GM18520 (cell line): ENCODE measurements at regions not wholly inside any gene's neighbourhood (a gene's known extent, or its start where the extent isn't known, plus 50 kb on each side); places are given as distances from the start of the nearest gene placed in this dataset.

ENCODE experiments used
- ATAC-seq: cut with Tn5 transposase; IDR thresholded peaks from one replicate; pipeline ENCODE4 v1.9.1; 2021; ENCODE audit not compliant: unreplicated experiment

DNA sequence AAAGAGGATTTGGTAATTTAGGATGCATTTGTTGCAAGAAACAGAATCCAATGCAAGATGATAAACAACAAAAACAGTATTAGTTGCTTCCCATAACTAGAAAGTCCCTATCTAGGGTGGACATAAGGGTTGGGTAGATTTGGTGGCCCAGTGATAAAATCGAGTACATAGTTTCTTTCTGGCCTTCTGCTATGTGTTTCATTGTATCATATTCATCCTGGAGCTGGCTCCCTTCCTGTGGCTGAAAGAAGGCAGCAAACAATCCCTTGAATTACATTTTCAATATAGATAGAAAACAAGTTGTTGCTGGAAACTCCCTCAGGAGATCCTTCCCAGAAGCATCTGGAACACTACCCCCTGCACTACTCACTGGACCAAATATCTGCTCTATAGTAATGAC, 135.1 kb downstream of the ID4 start:
- ATAC-seq: no peak

DNA sequence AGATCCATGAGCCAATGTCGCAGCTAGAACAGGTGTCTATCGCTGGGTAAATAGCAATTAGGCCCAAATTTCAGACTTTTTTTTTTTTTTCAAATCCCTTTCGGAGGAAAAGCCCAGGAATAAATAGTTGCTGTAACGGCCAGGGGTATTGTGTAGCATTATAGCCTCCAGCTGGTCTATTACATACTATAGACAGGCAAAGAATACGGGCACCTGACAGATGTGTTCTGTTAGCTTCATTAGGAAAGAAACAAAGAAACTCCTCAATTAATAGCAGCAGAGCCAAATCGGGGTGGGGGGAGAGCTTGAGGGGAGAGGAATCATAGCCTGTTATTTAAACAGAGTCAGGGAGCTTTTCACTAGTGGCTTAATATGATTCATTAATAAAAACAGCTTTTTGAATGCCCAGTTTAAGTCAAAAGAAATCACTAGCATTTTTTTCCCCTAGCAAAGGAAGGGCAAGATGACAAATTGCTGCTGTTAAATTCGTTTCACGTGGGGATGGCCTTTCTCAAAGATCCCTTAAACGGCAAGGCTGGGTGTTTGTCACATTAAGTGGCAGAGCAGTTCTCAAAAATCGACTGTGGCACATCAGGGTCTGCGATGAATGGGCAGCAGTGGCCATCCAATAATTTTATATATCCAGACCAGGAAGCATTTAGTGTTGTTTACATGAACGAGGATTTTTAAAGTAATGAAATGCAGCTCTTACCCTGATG, 139.4 kb downstream of the ID4 start:
- ATAC-seq: no peak

DNA sequence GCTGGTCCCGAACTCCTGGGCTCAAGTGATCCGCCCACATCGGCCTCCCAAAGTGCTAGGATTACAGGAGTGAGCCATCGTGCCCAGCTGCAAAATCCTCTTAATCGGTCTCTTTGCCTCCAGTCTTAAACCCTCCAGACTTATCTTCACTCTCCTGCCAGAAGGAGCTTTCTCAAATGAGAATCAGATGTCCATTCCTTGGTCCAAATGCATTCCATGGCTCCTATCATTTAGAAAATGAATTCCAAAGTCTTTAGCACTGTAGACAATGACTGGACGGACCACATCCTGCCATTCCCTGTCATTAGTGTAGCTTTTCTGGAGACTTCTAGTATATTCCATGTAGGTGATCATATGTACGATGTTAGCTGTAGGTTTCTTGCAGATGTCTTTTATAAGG, 141.9 kb downstream of the ID4 start:
- ATAC-seq: no peak

DNA sequence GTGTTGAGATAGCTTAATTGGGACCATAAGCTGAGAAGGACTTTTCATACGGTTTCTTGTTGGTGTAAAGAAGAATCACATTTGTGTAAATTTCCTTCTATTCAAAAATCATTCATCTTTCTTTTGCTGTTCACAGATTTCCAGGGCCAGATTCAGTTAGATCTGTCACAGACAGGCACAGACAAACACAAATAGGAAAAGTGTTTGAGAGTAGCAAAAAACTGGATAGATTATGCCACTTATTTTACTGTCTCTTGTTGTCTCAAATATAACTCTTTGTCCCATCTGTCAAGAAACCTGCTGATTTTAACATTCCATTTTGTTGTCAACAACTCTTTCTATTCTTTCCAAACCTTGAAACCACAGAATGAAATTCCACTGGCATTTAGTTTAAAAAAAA, 142.8 kb downstream of the ID4 start:
- ATAC-seq: no peak

DNA sequence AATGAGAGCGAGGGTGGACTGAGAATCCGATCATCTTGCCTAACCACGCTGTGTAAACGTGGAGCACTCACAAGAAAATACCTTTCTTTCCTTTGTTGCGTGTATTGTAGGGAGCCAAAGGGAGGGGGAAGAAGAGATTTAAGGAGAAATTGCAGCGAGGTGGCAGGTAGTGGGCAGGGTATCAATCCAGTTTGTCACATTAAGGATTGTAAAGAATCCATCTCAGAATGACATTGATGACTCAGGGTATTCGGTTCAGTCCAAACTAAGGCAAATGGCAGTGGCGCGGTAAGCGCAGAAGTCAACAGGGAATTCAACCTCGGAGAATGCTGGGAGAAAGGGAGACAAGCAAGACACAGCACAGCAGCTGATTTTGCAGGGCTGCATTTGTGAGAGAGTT, 146.2 kb downstream of the ID4 start:
- ATAC-seq: no peak

DNA sequence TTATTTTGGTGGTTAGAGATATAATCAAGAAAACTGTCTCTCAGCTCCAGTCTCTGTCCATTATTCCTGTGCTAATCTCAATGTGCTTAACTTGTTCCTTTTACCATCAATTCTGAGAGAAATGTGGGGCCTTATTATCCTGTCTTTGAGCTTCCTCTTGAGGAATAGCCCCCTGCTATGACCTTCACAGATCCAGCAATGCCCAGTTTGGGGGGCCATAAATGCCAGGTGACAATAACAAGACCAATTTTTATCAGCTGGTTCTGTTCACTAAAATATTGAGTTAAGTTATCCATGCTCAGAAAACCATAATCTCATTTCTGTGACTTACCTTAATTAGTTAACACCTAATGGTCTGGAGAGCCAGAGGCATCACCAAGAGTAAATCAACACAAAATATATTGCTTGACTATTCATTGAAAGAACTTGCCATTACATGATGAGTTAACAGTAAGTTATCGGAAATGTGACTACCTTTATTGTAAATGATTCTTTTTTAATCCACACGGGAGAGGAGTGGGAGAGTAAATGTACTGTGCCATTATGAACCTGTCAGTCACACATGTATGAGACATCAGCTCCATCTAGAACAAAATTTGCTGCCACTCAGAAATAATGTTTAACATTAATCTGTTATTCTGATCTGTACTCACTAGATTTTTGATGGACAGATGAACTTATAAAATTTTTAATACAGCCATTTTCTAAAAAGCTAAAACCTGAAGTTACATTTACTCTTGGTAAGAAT, 149.7 kb downstream of the ID4 start:
- no peak for ATAC-seq

DNA sequence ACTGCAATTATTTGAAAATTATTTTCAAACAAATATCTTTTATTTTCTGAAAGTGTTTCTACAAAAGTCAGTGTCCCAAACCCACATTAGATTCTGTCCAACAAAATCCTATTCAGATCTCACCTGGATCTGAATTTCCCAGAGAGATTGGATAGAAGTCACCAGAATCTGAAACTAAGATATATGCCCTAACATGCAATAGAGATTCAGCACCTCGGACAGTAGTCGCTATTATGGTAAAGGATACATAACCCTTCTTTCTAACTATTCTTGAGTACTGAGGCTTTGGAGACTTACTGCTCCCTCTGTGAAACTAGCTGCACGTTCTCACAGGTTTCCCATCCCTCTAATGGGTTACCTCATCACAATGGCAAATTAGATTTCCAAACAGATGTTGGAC, 151.4 kb downstream of the ID4 start:
- no peak for ATAC-seq

DNA sequence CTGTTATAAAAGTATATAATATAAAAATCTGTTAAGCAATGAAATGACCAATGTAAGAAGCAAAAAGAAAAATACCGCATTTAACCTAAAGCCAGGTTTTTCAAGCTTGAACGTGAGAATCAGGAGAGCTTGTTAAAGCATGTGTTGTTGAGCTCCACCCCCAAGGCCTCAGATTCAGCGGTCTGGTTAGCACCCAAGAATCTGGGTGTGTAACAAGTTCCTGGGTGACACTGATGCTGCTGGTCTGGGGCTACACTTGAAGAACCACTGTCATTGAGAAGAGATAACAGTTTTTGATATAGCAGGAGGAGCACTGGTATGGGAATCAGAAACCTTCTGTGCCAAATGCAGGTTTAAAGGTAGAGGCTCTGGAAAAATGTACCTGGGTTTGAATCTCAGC, 154.0 kb downstream of the ID4 start:
- no peak for ATAC-seq

DNA sequence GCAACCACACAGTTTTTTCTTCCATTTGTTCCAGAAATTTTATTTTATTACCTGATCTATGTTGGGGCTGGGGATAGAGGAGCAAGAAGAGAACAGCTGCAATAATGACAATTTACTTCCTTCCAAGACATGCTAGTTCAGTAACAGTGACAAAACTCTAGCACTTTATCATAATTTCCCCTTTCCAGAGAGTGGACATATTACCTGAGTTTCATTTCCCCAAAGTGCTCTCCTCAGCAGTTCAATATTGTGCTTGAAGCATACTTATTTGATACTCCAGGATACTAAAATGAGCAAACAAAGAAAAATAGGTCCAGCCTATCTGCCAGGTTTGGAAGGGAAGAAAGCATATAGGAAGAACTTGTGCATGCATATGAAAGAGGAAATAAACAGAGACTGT, 157.7 kb downstream of the ID4 start:
- no peak for ATAC-seq

DNA sequence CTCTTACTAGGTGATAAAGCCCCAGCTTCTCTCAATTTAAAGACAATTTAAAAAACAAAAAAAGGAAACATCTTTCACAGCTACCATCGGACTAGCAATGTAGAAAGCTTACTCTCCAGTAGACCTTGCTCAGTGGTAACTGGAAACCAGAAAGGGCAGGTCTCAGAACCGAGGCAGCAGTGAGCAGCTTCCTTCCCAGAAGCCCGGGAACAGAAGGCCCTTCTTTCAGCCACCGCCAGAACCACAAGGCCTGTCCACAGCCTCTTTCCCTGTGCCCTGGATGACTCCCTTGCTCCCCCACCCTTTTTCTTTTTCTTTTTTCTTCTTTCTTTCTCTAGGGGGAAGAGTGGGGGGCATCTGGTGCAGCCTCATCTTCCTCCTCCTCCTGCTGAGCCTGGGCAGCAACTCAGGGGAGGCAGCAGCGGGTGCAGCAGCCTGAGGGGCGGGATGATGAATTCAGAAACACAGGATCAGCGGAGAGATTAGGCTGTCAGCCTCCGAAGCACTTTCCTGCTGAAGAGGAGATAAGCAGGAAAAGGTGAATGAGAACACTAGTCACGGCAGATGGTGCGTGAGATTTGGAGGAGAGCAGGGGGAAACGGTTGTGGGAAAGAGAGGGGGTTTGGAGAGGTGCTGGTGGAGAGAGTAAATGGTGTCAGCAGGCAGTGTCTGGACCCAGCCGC, 158.5 kb downstream of the ID4 start:
- no peak for ATAC-seq

DNA sequence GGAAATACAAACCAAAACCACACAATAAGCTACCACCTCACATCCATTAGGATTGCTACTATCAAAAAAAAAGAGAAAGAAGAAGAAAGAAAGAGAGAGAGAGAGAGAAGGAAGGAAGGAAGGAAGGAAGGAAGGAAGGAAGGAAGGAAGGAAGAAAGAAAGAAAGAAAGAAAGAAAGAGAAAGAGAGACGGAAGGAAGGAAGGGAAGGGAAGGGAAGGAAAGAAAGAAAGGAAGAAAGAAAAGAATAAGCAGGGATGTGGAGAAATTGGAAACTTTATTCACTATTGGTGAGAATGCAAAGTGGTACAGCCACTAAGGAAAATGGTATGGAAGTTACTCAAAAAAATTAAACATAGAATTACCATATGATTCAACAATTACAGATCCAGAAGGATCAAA, 159.9 kb downstream of the ID4 start:
- ATAC-seq: no peak

DNA sequence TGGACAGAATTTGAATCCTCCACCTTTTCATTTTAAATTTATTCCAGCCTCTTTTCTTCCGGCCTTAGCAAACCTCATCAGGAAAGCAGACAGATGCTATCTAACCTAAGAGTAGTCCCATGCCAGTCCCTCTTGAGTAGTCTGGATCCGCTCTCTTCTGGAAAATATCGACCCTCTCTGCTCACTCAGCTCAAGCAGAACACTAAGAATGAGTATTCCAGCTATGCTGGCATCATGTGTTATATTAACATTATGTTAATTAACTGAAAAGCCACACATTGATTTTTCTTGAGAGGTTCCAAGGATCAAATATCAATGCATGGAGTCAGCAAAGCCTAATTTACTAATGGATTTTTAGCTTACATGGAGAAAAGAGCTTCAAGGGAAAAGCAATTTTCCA, 161.4 kb downstream of the ID4 start:
- no peak for ATAC-seq

DNA sequence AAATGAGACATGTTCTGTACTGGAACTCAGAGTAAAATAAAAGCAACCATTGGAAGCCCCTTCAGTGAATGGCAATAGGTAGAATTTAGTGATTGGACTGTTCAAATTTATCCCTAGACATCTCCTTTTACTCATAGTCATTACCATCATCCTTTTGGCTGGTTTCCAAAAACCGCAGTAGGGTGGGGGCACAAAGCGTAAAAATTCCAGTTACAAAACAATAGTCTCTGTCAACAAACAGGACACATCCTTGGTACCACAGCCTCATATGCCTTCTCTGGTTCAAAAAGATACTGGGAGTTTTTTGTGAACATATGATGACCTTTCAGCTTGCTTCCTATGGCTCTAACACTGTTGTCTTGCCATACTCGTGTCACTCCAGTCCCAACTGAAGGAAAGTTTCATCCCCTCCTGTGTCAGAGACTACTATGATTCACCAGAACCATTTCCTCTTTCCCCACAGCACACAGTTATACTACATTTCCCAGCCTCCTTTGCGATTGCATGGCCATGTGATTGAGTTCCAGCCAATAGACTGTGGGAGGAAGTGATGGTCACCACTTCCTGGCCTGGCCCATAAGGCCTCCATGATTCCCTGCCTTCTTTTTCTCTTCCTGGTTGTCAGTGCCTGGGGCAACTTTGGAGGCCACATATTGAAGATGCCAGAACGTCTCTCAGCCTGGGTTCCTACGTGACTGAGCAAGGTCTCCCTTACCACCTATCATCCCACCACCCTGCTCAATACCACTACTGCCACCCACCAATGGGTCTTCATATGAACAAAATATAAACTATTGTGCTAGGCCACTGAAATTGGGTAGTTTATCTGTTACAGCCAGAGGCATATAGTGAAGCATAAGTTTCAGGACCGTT, 162.4 kb downstream of the ID4 start:
- ATAC-seq: no peak

DNA sequence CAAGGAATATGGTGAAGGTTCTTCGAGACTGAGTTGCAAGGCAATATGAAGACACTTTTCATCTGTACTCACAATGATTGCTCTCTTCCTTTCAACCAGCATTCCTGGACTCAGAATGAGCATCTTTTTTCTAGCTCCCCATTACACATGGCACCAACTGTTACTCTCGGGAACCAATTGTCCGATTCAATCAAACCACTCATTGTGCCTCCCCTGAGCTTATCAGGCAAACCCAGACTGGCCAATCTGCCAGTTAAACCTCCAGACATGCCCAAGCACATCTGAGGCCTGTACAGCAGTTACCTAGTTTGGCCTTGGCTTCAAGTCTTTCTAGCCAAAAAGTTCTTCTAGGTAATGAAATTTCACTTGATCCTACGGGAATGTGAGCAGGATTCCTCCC, 164.1 kb downstream of the ID4 start:
- ATAC-seq: no peak

DNA sequence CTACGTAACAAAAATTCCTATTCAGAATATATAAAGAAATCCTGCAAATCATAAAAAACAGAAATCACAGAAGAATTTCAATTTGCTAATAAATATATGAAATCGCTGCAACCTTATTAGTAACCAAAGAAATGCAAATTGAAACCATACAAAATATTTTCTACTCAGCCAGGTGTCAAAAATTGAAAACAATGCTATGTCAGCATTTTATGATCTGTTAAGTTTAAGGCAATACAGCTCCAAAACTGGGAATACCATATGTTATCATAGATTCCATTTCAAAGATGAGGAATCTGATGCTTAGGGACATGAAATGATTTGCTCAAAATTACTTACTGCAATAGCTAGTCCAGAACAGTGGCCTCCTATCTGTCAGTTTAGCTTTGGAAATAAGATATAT, 168.9 kb downstream of the ID4 start:
- no peak for ATAC-seq

DNA sequence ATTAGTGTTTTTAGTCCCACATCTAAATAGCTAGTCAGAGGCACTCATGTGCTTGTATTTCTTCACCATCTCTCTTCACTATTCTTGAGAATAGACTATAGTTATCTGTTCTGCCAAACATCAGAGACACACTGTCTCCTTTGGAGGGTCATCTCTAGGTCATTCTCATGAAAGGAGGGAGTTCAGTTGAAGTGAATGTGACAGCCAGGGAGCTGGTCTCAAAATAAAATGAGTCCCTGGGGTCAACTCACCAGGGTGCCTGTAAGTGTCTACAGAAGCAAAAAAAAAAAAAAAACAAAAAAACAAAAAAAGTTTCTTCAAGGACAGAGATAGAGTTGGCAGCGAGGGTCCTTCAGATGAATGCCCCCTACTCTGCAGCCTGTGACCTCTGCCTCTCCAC, 171.0 kb downstream of the ID4 start:
- ATAC-seq: no peak

DNA sequence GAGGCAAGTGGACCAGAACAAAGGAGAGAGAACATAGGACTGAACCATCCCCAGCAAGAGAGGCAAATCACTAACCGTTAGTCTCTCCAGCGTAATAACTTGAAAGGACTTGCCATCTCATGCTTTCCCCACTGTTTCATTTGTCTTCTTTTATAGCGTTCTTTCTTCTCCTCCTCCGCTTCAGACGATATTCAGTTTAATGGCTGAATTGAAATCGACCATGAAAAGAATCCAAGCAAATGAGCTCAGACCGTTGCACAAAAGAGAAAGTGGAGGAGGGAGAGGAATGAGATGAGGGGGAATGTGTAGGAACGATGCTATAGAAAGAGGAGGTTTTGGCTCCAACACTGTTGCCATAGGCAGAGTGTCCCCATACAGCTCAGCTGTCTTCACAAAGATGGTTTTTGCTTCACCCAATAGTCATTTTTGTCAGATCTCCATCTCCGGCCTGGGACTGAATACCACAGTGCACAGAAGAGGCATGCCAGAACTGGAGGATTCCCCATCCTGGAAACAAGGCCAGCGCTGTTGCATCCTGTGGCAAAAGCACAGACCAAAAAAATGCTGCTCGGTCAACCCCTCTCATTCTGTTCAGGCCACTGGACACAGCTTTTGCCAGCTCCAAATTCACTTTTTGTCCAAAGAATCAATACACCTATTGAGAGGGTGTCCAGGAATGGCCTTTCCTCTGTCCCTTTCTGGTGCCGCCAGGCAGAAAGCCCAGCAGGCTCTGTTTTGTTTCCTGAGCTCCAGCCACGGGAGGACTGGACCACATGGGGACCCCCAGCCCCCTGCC, 176.1 kb downstream of the ID4 start:
- no peak for ATAC-seq

DNA sequence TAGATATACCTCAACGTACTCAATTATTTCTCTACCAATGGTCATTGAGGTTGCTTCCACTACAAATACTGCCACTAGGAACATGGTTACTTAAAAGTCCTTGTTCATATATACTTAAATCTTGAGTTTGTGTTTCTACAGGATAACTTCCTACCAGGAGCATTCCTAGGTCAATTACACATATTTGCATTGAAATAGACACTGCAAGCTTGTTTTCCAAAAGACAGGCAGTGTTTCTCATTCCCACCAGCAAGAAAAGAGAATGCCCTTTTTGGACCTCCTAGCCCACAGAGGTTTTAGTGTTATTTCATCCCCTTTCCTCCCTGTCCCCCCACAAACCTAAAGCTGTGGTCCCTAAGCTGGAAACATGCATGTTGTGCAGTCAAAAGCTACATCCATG, 177.3 kb downstream of the ID4 start:
- no peak for ATAC-seq

DNA sequence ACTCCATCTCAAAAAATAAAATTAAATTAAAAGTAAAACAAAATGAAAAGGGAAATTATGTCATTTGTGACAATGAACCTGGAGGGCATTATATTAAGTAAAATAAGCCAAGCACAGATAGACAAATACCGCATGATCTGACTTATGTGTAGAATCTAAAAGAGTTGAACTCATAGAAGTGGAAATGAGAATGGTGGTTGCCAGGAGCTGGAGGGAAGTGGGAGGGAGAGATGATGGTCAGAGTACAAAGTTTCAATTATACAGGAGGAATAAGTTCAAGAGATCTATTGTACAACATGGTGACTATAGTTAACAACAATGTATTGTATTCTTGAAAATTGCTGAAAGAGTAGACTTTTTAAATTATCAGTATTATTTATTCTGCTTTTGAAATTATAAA, 183.4 kb downstream of the ID4 start:
- no peak for ATAC-seq

DNA sequence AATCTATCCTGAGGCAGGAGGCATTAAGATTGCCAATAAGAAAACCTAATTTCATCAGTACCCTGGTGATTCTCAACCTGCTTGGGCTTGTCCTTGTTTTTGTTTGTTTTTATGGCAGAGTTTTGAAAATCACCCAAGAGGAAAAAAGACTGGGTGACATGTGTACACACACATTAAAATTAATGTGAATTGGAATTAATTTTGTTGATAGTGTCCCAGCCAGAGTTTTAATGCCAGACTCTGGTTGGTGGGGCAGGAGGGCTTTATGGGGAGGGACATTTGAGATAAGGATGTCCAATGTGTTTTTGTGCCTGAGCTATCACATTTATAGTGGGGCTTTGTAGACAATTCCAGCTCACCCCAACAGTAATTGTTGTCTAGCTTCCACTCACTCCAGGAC, 184.6 kb downstream of the ID4 start:
- no peak for ATAC-seq
